ENCODE measurements at regions not wholly inside any gene's neighbourhood (a gene's known extent, or its start where the extent isn't known, plus 50 kb on each side); places are given as distances from the start of the nearest gene placed in this dataset.

DNA sequence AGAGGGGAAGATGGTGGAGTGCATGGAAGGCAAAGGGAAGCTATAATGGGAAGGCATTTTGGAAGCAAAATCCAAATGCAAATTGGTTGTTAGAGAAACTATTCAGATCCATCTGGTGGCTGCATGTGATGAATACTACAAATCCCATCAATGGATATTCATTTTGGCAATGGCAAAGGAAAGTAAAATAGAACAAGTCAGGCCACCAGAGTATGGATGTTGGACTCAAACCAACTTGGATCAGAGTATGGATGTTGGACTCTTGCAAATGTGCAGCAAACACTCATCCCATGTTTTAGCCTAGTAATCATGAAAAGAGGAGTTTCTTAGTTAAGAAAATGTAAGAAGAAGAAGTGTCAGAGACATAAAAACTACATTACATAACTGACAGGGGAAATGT is 289.6 kb upstream of the DAB1 start:
- H3K4me3 ChIP-seq (ENCODE audit: low read depth, low read length): no peak overlapping the region

GRCh38 chr1:57712846-57713245 is 289.0 kb upstream of the DAB1 start:
- H3K4me3 ChIP-seq (ENCODE audit: low read depth, low read length): no peak overlapping the region
- DNase-seq (ENCODE audit: low read depth): no peak
- TF ChIP-seq CTCF (IDR thresholded peaks at IDR 0.05; ENCODE audit: low read depth, low read length, missing control alignments): no peak

More for the DNA sequence above, 289.6 kb upstream of the DAB1 start:
- TF ChIP-seq CTCF (IDR thresholded peaks at IDR 0.05; ENCODE audit: low read depth, low read length, missing control alignments): no peak
- DNase-seq (ENCODE audit: low read depth): no peak

DNA sequence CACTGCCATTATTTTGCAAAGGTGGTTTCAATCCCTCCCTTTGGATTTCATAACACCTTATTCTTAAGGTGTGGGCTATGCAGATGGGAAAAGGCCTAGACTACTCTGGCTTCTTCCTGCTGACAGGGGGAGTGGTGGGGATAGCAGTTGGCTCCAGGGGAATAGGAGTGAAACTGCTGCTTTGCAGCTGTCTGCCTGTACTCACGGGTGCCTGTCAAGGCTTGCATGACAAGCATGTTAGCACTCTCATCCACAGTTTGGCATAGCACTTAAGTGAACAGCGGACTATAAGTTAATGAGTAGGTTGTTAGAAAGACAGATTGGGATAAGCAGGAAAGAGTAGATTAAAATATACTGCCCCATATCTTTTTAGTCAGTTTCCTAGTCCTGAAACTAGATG is 287.5 kb upstream of the DAB1 start:
- TF ChIP-seq CTCF (IDR thresholded peaks at IDR 0.05; ENCODE audit: low read depth, low read length, missing control alignments): no peak
- no peak for DNase-seq (ENCODE audit: low read depth)

GRCh38 chr1:57707631-57708030 is 283.8 kb upstream of the DAB1 start:
- no peak for DNase-seq (ENCODE audit: low read depth)
- H3K4me3 ChIP-seq (ENCODE audit: low read depth, low read length): no peak overlapping the region
- TF ChIP-seq CTCF (IDR thresholded peaks at IDR 0.05; ENCODE audit: low read depth, low read length, missing control alignments): no peak

More for the DNA sequence above, 287.5 kb upstream of the DAB1 start:
- no peak overlapping the region for H3K4me3 ChIP-seq (ENCODE audit: low read depth, low read length)

DNA sequence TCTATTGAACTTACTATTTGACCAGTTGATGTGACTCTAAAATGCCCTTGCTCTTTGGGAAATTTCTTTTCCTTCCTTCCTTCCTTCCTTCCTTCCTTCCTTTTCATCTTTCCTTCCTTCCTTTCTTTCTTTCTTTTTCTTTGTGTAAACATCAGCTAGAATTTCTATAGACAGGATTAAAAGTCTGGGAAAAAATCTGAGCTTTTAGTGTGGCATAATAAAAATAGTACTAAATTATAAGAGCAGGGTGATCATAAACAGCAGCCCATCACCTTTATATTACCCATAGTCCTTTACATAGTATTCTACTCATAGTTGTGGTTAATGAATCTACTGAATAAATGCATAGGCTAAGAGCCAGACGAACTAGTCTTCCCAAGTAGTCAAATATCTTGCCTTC is 281.0 kb upstream of the DAB1 start:
- no peak overlapping the region for H3K4me3 ChIP-seq (ENCODE audit: low read depth, low read length)
- TF ChIP-seq CTCF (IDR thresholded peaks at IDR 0.05; ENCODE audit: low read depth, low read length, missing control alignments): no peak
- no peak for DNase-seq (ENCODE audit: low read depth)

- H3K4me3 ChIP-seq (ENCODE audit: low read depth, low read length): no peak overlapping the region
- no peak for DNase-seq (ENCODE audit: low read depth)
- TF ChIP-seq CTCF (IDR thresholded peaks at IDR 0.05; ENCODE audit: low read depth, low read length, missing control alignments): no peak
These were observed 280.4 kb upstream of the DAB1 start for GRCh38 chr1:57704231-57704630.

GRCh38 chr1:57696904-57697303 is 273.0 kb upstream of the DAB1 start:
- no peak for TF ChIP-seq CTCF (IDR thresholded peaks at IDR 0.05; ENCODE audit: low read depth, low read length, missing control alignments)
- H3K4me3 ChIP-seq (ENCODE audit: low read depth, low read length): no peak overlapping the region
- DNase-seq (ENCODE audit: low read depth): no peak

All from GM12864 (cell line).